ACHN (cell line): ENCODE measurements at regions not wholly inside any gene's neighbourhood (a gene's known extent, or its start where the extent isn't known, plus 50 kb on each side); places are given as distances from the start of the nearest gene placed in this dataset.

Source experiments
- DNase-seq: peaks from one replicate; pipeline ENCODE4 v3.0.0-alpha.2; 2015
- in situ Hi-C: cut with HindIII; loops from 2 replicates; pipeline ENCODE4 v1.10.0; 2017; ENCODE audit warnings: low sequenced_read_pairs, low pct_ligation_motif_present, low pct_unique_long_range_greater_than_20kb

- no peak for DNase-seq
- in situ Hi-C loops: no loop called here
Measured at GRCh38 chr3:105923140-105923539, 54.3 kb upstream of the CBLB start.

GRCh38 chr3:105927741-105928140, 58.9 kb upstream of the CBLB start:
- no peak for DNase-seq
- in situ Hi-C loops: no loop called here

- DNase-seq: no peak
- in situ Hi-C loops: no loop called here
Measured at GRCh38 chr3:105930733-105931132, 61.9 kb upstream of the CBLB start.

- DNase-seq: no peak
- in situ Hi-C loops: no loop called here
Measured at GRCh38 chr3:105931500-105931899, 62.7 kb upstream of the CBLB start.

- no peak for DNase-seq
- in situ Hi-C loops: no loop called here
Measured at GRCh38 chr3:105933871-105934270, 65.1 kb upstream of the CBLB start.

- in situ Hi-C loops: no loop called here
- peak; percentile 23 for DNase-seq
Measured at GRCh38 chr3:105938101-105938500, 69.3 kb upstream of the CBLB start.

GRCh38 chr3:105938806-105939205, 70.0 kb upstream of the CBLB start:
- in situ Hi-C loops: no loop called here
- no peak for DNase-seq

- in situ Hi-C loops: no loop called here
- DNase-seq: no peak
Measured at GRCh38 chr3:105944276-105944675, 75.5 kb upstream of the CBLB start.

- DNase-seq: no peak
- in situ Hi-C loops: no loop called here
Measured at GRCh38 chr3:105944721-105945120, 75.9 kb upstream of the CBLB start.

- in situ Hi-C loops: no loop called here
- no peak for DNase-seq
Measured at GRCh38 chr3:105948101-105948500, 79.3 kb upstream of the CBLB start.

GRCh38 chr3:105950881-105951600, 82.2 kb upstream of the CBLB start:
- in situ Hi-C loops: no loop called here
- DNase-seq: no peak

- in situ Hi-C loops: no loop called here
Measured at GRCh38 chr3:105953831-105954230, 85.0 kb upstream of the CBLB start.

GRCh38 chr3:105956306-105956705, 87.5 kb upstream of the CBLB start:
- no peak for DNase-seq
- in situ Hi-C loops: no loop called here

More at GRCh38 chr3:105953831-105954230, 85.0 kb upstream of the CBLB start:
- DNase-seq: no peak

GRCh38 chr3:105957722-105958121, 88.9 kb upstream of the CBLB start:
- no peak for DNase-seq
- in situ Hi-C loops: no loop called here

GRCh38 chr3:105958237-105959000, 89.6 kb upstream of the CBLB start:
- in situ Hi-C loops: no loop called here
- DNase-seq: no peak

- no peak for DNase-seq
- in situ Hi-C loops: no loop called here
Measured at GRCh38 chr3:105959851-105960250, 91.0 kb upstream of the CBLB start.

- in situ Hi-C loops: no loop called here
- no peak for DNase-seq
Measured at GRCh38 chr3:105960381-105960780, 91.6 kb upstream of the CBLB start.

GRCh38 chr3:105963161-105963560, 94.3 kb upstream of the CBLB start:
- no peak for DNase-seq
- in situ Hi-C loops: no loop called here

- in situ Hi-C loops: no loop called here
- DNase-seq: no peak
Measured at GRCh38 chr3:105965384-105965783, 96.6 kb upstream of the CBLB start.

GRCh38 chr3:105967117-105967516, 98.3 kb upstream of the CBLB start:
- in situ Hi-C loops: no loop called here
- no peak for DNase-seq
